Activated CD4-positive, alpha-beta T cell treated with anti-CD3 and anti-CD28 coated beads for 4 hours (primary cell): ENCODE measurements at regions not wholly inside any gene's neighbourhood (a gene's known extent, or its start where the extent isn't known, plus 50 kb on each side); places are given as distances from the start of the nearest gene placed in this dataset.

Source experiments
- DNase-seq, 2 donors: peaks; one replicate each; pipeline ENCODE4 v3.0.0-alpha.2; 2020

GRCh38 chr3:158974904-158975303, 173.1 kb downstream of the MFSD1 start:
- DNase-seq, result no peak

- DNase-seq, result no peak
These were observed 175.1 kb downstream of the MFSD1 start for GRCh38 chr3:158976966-158977365.

- DNase-seq, result no peak
These were observed 175.6 kb downstream of the MFSD1 start for GRCh38 chr3:158977497-158977896.

GRCh38 chr3:158983216-158984099, 181.6 kb downstream of the MFSD1 start:
- no peak for DNase-seq

- no peak for DNase-seq
These were observed 189.4 kb downstream of the MFSD1 start for GRCh38 chr3:158991146-158991705.

GRCh38 chr3:158992463-158992862, 190.6 kb downstream of the MFSD1 start:
- DNase-seq, result no peak

GRCh38 chr3:158994386-158994785, 192.5 kb downstream of the MFSD1 start:
- DNase-seq, result no peak

GRCh38 chr3:159001711-159002110, 199.9 kb downstream of the MFSD1 start:
- DNase-seq, result no peak

- no peak for DNase-seq
These were observed 203.3 kb downstream of the MFSD1 start for GRCh38 chr3:159005137-159005536.

GRCh38 chr3:159007331-159007730, 205.5 kb downstream of the MFSD1 start:
- DNase-seq, result no peak

- no peak for DNase-seq
These were observed 206.5 kb downstream of the MFSD1 start for GRCh38 chr3:159008401-159008800.

GRCh38 chr3:159018341-159018740, 216.5 kb downstream of the MFSD1 start:
- no peak for DNase-seq

GRCh38 chr3:159025733-159026132, 223.9 kb downstream of the MFSD1 start:
- DNase-seq, result no peak

GRCh38 chr3:159026510-159026909, 224.7 kb downstream of the MFSD1 start:
- DNase-seq, result no peak

GRCh38 chr3:159028706-159029105, 226.9 kb downstream of the MFSD1 start:
- no peak for DNase-seq

- no peak for DNase-seq
These were observed 227.6 kb downstream of the MFSD1 start for GRCh38 chr3:159029306-159030026.

GRCh38 chr3:159030138-159030670, 228.3 kb downstream of the MFSD1 start:
- no peak for DNase-seq

GRCh38 chr3:159030886-159031679, 229.2 kb downstream of the MFSD1 start:
- no peak for DNase-seq

- DNase-seq, result no peak
These were observed 230.5 kb downstream of the MFSD1 start for GRCh38 chr3:159032311-159032710.

- DNase-seq, result no peak
These were observed 236.6 kb downstream of the MFSD1 start for GRCh38 chr3:159038405-159038804.

- DNase-seq, result no peak
These were observed 237.4 kb downstream of the MFSD1 start for GRCh38 chr3:159039286-159039685.

- DNase-seq, result no peak
These were observed 243.5 kb downstream of the MFSD1 start for GRCh38 chr3:159045279-159045885.
